K562 (cell line): ENCODE measurements at regions not wholly inside any gene's neighbourhood (a gene's known extent, or its start where the extent isn't known, plus 50 kb on each side); places are given as distances from the start of the nearest gene placed in this dataset.

Experiments
- ATAC-seq: fragments of 200-7000 bp; cut with Tn5 transposase; 3 replicates; pipeline ENCODE4 v1.9.1; 2020; ENCODE audit warnings: moderate library complexity
- BruUV-seq: library from RNA; stranded (reverse); fragments of 400-500 nt; replicated peaks from 2 replicates; lab custom pipeline; 2021; lab: Mats Ljungman, UMichigan
- CTCF ChIA-PET: fragments of 300-600 bp; formaldehyde crosslinking; extraction: SDS; loops from one replicate; lab custom pipeline; 2021; ENCODE audit warnings: low intra/inter-chr PET ratio; lab: Yijun Ruan, JAX
- POLR2A ChIA-PET: fragments of 300-600, 350-650 bp; sonication (Branson Sonifier 250); formaldehyde crosslinking; extraction: SDS; loops from one replicate; lab custom pipeline; 2021; ENCODE audit warnings: antibody characterized with exemption, inconsistent platforms; lab: Yijun Ruan, JAX
- DNase-seq, 4 experiments: peaks; one replicate each; pipeline versions ENCODE4 v3.0.0 to v3.0.0-alpha.2; 2011 to 2018; ENCODE audit warnings: low spot score in 3 of 4, mixed read lengths in 3 of 4; ENCODE audit errors: extremely low read depth in 1 of 4
- FAIRE-seq: peaks from 2 replicates; lab custom pipeline; 2011; peaks lifted over from hg19 to GRCh38; lab: Jason Lieb, UNC
- H2AFZ ChIP-seq: 2 replicates; pipeline ENCODE4 v1.6.0; 2011; ENCODE audit warnings: low read depth, low read length, control low read depth, inconsistent platforms
- H3K27ac ChIP-seq: fragments of 200-600 bp; 3 replicates; pipeline ENCODE4 v1.8.0; 2011; ENCODE audit warnings: low read depth, mild to moderate bottlenecking, control low read depth, inconsistent platforms, low read length, moderate library complexity, mixed read lengths; ENCODE audit errors: extremely low read depth
- H3K27me3 ChIP-seq, 2 experiments: fragments of 300-600 bp in 1 of 2; 2 replicates in 1 of 2; 3 replicates in 1 of 2; pipeline versions ENCODE4 v1.6.0 to v1.8.0; 2011; ENCODE audit warnings: inconsistent platforms in 2 of 2, low read length in 2 of 2, mild to moderate bottlenecking in 1 of 2, mixed read lengths in 1 of 2, moderate library complexity in 1 of 2; ENCODE audit not compliant: control insufficient read depth in 2 of 2, insufficient read depth in 2 of 2
- H3K36me3 ChIP-seq: fragments of 300-600 bp; 3 replicates; pipeline ENCODE4 v1.8.0; 2011; ENCODE audit warnings: mild to moderate bottlenecking, low read length, inconsistent platforms; ENCODE audit not compliant: control insufficient read depth, insufficient read depth
- H3K4me1 ChIP-seq, 2 experiments: fragments of 200-600 bp in 1 of 2; replicated peaks in 1 of 2; 2 replicates in 1 of 2; 3 replicates in 1 of 2; pipeline versions ENCODE4 v1.5.1 to v1.8.0; 2011; ENCODE audit warnings: inconsistent platforms in 2 of 2, low read length in 2 of 2, mild to moderate bottlenecking in 1 of 2, mixed read lengths in 1 of 2, moderate library complexity in 1 of 2; ENCODE audit not compliant: control insufficient read depth in 2 of 2, insufficient read depth in 2 of 2
- H3K4me2 ChIP-seq: 2 replicates; pipeline ENCODE4 v1.6.1; 2011; ENCODE audit warnings: low read length, control low read depth, inconsistent platforms, mixed read lengths; ENCODE audit not compliant: insufficient read depth
- H3K4me3 ChIP-seq: fragments of 200-600 bp; sonication (generic), shearing (Covaris generic); 2 replicates; pipeline ENCODE4 v1.5.1; 2016; ENCODE audit warnings: control low read depth, inconsistent platforms
- H3K79me2 ChIP-seq: fragments of 200-600 bp; 3 replicates; pipeline ENCODE4 v1.8.0; 2011; ENCODE audit warnings: low read length, inconsistent platforms; ENCODE audit not compliant: control insufficient read depth, insufficient read depth
- H3K9ac ChIP-seq, 2 experiments: 2 replicates each; pipeline versions ENCODE4 v1.6.0 to v1.6.1; 2011; ENCODE audit warnings: low read depth in 2 of 2, low read length in 2 of 2, control low read depth in 1 of 2, inconsistent platforms in 1 of 2, mild to moderate bottlenecking in 1 of 2, mixed read lengths in 1 of 2; ENCODE audit not compliant: insufficient read depth in 1 of 2
- H3K9me1 ChIP-seq: one replicate; pipeline ENCODE4 v1.6.0; 2011; ENCODE audit warnings: inconsistent platforms, mild to moderate bottlenecking, low read length, moderate library complexity; ENCODE audit not compliant: control insufficient read depth, insufficient read depth
- H3K9me3 ChIP-seq: replicated peaks from 2 replicates; pipeline ENCODE4 v1.5.1; 2011; ENCODE audit warnings: low read depth, low read length, inconsistent platforms; ENCODE audit not compliant: control insufficient read depth, insufficient read depth
- H4K20me1 ChIP-seq: replicated peaks from 2 replicates; pipeline ENCODE4 v1.6.1; 2011; ENCODE audit warnings: low read length, inconsistent platforms, mixed read lengths; ENCODE audit not compliant: control insufficient read depth, insufficient read depth
- FOXJ3 ChIP-seq: sonication (generic); formaldehyde crosslinking; IDR thresholded peaks from 2 replicates; pipeline ENCODE4 v1.4.0; 2020; ENCODE audit warnings: mild to moderate bottlenecking, missing genetic modification reagents
- FOXK2 ChIP-seq, 2 experiments: fragments of 450-650 bp; IDR thresholded peaks in 1 of 2; conservative IDR thresholded peaks in 1 of 2; 2 replicates each; pipeline ENCODE4 v1.6.1; 2016; ENCODE audit warnings: low read depth in 2 of 2, mild to moderate bottlenecking in 1 of 2
- HLTF ChIP-seq: fragments of 450-650 bp; IDR thresholded peaks from 2 replicates; pipeline ENCODE4 v1.6.1; 2016
- MAZ ChIP-seq, 2 experiments: fragments of 450-650 bp in 1 of 2; sonication (generic) in 1 of 2; formaldehyde crosslinking; IDR thresholded peaks in 1 of 2; conservative IDR thresholded peaks in 1 of 2; 2 replicates each; pipeline versions ENCODE4 v1.4.0 to v1.5.0; 2020; ENCODE audit warnings: mild to moderate bottlenecking in 1 of 2, missing genetic modification reagents in 1 of 2
- XRCC3 ChIP-seq: fragments of 450-650 bp; IDR thresholded peaks from 2 replicates; pipeline ENCODE4 v1.6.1; 2017; ENCODE audit warnings: mild to moderate bottlenecking, moderate library complexity
- ZNF134 ChIP-seq: fragments of 250-450 bp; sonication (Bioruptor Pico); conservative IDR thresholded peaks from 2 replicates; pipeline ENCODE4 v1.4.0; 2020
- ZNF431 ChIP-seq: sonication (generic); formaldehyde crosslinking; IDR thresholded peaks from 2 replicates; pipeline ENCODE4 v1.8.0; 2022; ENCODE audit warnings: mild to moderate bottlenecking, missing genetic modification reagents
- ZNF699 ChIP-seq: fragments of 250-450 bp; sonication (Bioruptor Pico); IDR thresholded peaks from 2 replicates; pipeline ENCODE4 v1.8.0; 2021; ENCODE audit warnings: mild to moderate bottlenecking, moderate library complexity; ENCODE audit not compliant: insufficient replicate concordance
- ZNF764 ChIP-seq: fragments of 250-450 bp; sonication (Bioruptor Pico); IDR thresholded peaks from 2 replicates; pipeline ENCODE4 v1.4.0; 2020; ENCODE audit warnings: low read depth, mild to moderate bottlenecking, moderate library complexity
- WGBS: fragments of 100-300 bp; shearing (Covaris generic); methylation state at CpG from one replicate; pipeline ENCODE4 v1.1.6; 2016; ENCODE audit warnings: low coverage, mixed read lengths; ENCODE audit not compliant: insufficient coverage; ENCODE audit errors: missing lambda C conversion rate; 5-methylcytosine and 5-hydroxymethylcytosine counted together
- in situ Hi-C: fragments of 300-500 bp; cut with MboI; formaldehyde crosslinking; loops from 4 replicates; pipeline ENCODE4 v1.15.0; 2018; ENCODE audit warnings: inconsistent platforms, mixed read lengths
- intact Hi-C: fragments of 100-400 bp; cut with micrococcal nuclease; formaldehyde crosslinking; loops from 2 replicates; pipeline ENCODE4 v1.14.2; 2022
- TF ChIP-seq, protein P1 (sequence below): fragments of 450-650 bp; IDR thresholded peaks from 2 replicates; pipeline ENCODE4 v1.6.1; 2018; ENCODE audit not compliant: partially characterized antibody
- TF ChIP-seq, protein P2 (sequence below): fragments of 250-450 bp; sonication (Bioruptor Pico); IDR thresholded peaks from 2 replicates; pipeline ENCODE4 v1.5.1; 2021; ENCODE audit warnings: mild to moderate bottlenecking
- TF ChIP-seq, protein P3 (sequence below): fragments of 250-450 bp; sonication (Bioruptor Pico); IDR thresholded peaks from 2 replicates; pipeline ENCODE4 v1.8.0; 2022; ENCODE audit warnings: inconsistent platforms, mild to moderate bottlenecking, moderate library complexity, borderline replicate concordance

DNA sequence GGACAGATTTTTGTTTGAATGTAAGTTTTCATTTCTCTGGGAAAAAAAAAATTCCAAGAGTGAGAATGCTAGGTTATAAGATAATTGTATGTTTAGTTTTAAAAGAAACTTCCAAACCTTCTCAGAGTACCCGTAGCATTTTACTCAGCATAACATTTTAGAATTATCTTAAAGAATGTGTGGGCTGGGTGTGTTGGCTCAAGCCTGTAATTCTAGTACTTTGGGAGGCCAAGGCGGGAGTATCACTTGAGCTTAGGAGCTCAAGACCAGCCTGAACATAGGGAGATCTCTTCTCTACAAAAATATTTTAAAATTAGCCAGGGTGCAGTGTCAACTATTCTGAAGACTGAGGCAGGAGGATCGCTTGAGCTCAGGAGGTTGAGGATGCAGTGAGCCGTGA is 57.4 kb upstream of the RMP24 start:
- intact Hi-C loops = no loop called here
- FAIRE-seq (no peak), DNase-seq (no peak), ATAC-seq (no peak)
- Histone ChIP-seq H3K9me3 (no peaks in the 10 kb centered on the region), H3K27ac (no peak overlapping the region), H3K4me1 (no peaks in the 10 kb centered on the region), H3K4me2 (no peak overlapping the region), H3K36me3 (no peaks in the 10 kb centered on the region), H3K27me3 (peaks cover 20 to 27% of the 10 kb centered on the region in 2 experiments), H3K9ac (no peak overlapping the region), H2AFZ (no peak overlapping the region), H3K79me2 (no peaks in the 10 kb centered on the region), H3K4me3 (no peak overlapping the region), H3K9me1 (no peaks in the 10 kb centered on the region), H4K20me1 (no peaks in the 10 kb centered on the region)
- in situ Hi-C loops = no loop called here
- TF ChIP-seq, protein P1, sequence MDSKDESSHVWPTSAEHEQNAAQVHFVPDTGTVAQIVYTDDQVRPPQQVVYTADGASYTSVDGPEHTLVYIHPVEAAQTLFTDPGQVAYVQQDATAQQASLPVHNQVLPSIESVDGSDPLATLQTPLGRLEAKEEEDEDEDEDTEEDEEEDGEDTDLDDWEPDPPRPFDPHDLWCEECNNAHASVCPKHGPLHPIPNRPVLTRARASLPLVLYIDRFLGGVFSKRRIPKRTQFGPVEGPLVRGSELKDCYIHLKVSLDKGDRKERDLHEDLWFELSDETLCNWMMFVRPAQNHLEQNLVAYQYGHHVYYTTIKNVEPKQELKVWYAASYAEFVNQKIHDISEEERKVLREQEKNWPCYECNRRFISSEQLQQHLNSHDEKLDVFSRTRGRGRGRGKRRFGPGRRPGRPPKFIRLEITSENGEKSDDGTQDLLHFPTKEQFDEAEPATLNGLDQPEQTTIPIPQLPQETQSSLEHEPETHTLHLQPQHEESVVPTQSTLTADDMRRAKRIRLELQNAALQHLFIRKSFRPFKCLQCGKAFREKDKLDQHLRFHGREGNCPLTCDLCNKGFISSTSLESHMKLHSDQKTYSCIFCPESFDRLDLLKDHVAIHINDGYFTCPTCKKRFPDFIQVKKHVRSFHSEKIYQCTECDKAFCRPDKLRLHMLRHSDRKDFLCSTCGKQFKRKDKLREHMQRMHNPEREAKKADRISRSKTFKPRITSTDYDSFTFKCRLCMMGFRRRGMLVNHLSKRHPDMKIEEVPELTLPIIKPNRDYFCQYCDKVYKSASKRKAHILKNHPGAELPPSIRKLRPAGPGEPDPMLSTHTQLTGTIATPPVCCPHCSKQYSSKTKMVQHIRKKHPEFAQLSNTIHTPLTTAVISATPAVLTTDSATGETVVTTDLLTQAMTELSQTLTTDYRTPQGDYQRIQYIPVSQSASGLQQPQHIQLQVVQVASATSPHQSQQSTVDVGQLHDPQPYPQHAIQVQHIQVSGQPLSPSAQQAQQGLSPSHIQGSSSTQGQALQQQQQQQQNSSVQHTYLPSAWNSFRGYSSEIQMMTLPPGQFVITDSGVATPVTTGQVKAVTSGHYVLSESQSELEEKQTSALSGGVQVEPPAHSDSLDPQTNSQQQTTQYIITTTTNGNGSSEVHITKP = no peak
- TF ChIP-seq ZNF431 (no peak), MAZ (CRISPR knock-in tag; conservative IDR thresholded peaks at IDR 0.05 in 1 of 2, IDR thresholded peaks at IDR 0.05 in 1 of 2) (no peak), FOXJ3 (CRISPR knock-in tag) (no peak), ZNF764 (CRISPR knock-in tag) (no peak), HLTF (no peak), XRCC3 (no peak), ZNF134 (no peak), ZNF699 (CRISPR knock-in tag) (no peak), FOXK2 (conservative IDR thresholded peaks at IDR 0.05 in 1 of 2, IDR thresholded peaks at IDR 0.05 in 1 of 2; ENCODE audit: low read depth in 2 of 2) (no peak)
- TF ChIP-seq, protein P2, sequence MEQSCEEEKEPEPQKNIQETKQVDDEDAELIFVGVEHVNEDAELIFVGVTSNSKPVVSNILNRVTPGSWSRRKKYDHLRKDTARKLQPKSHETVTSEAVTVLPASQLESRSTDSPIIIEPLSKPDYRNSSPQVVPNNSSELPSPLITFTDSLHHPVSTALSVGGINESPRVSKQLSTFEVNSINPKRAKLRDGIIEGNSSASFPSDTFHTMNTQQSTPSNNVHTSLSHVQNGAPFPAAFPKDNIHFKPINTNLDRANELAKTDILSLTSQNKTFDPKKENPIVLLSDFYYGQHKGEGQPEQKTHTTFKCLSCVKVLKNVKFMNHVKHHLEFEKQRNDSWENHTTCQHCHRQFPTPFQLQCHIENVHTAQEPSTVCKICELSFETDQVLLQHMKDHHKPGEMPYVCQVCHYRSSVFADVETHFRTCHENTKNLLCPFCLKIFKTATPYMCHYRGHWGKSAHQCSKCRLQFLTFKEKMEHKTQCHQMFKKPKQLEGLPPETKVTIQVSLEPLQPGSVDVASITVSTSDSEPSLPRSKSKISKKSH = no peak
- TF ChIP-seq, protein P3, sequence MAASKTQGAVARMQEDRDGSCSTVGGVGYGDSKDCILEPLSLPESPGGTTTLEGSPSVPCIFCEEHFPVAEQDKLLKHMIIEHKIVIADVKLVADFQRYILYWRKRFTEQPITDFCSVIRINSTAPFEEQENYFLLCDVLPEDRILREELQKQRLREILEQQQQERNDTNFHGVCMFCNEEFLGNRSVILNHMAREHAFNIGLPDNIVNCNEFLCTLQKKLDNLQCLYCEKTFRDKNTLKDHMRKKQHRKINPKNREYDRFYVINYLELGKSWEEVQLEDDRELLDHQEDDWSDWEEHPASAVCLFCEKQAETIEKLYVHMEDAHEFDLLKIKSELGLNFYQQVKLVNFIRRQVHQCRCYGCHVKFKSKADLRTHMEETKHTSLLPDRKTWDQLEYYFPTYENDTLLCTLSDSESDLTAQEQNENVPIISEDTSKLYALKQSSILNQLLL (CRISPR knock-in tag) = no peak
- 0% methylated on average over 4 of the region's 4 CpGs for WGBS
- ChIA-PET CTCF (no interaction called here), POLR2A (no interaction called here)
- BruUV-seq = no TSS peak
